SK-N-SH (cell line): ENCODE measurements at regions not wholly inside any gene's neighbourhood (a gene's known extent, or its start where the extent isn't known, plus 50 kb on each side); places are given as distances from the start of the nearest gene placed in this dataset.

Experiments
- CTCF ChIP-seq: fragments of 200-600 bp; sonication (generic); IDR thresholded peaks from 2 replicates; pipeline ENCODE4 v1.6.1; 2017; ENCODE audit warnings: antibody characterized with exemption, mild to moderate bottlenecking, moderate library complexity
- EZH2phosphoT487 ChIP-seq: fragments of 200-600 bp; sonication (generic); IDR thresholded peaks from 2 replicates; pipeline ENCODE4 v1.6.1; 2017; ENCODE audit warnings: low read depth, mixed run types, mild to moderate bottlenecking, antibody characterized with exemption, moderate library complexity, borderline replicate concordance
- JUND ChIP-seq: IDR thresholded peaks from 2 replicates; pipeline ENCODE4 v1.4.0; 2012
- MXI1 ChIP-seq: IDR thresholded peaks from 2 replicates; pipeline ENCODE4 v1.6.1; 2012; ENCODE audit warnings: mild to moderate bottlenecking, low read depth, low read length, improper control_type of control experiment
- POLR2AphosphoS5 ChIP-seq: IDR thresholded peaks from 2 replicates; pipeline ENCODE4 v1.6.1; 2012; ENCODE audit warnings: low read depth, low read length
- SMC3 ChIP-seq: IDR thresholded peaks from 2 replicates; pipeline ENCODE4 v1.6.1; 2012; ENCODE audit warnings: low read depth, low read length, improper control_type of control experiment
- YY1 ChIP-seq: IDR thresholded peaks from 2 replicates; pipeline ENCODE4 v1.4.0; 2012; ENCODE audit warnings: low read depth, mild to moderate bottlenecking

- no peak for TF ChIP-seq JUND
- TF ChIP-seq YY1, result no peak
- no peak for TF ChIP-seq EZH2phosphoT487
- TF ChIP-seq POLR2AphosphoS5, result no peak
- TF ChIP-seq SMC3, result no peak
- no peak for TF ChIP-seq CTCF
- TF ChIP-seq MXI1, result no peak
Observed at GRCh38 chr1:229150518-229150917, 120.4 kb upstream of the RAB4A start.
